Stimulated activated CD8-positive, alpha-beta memory T cell treated with anti-CD3 and anti-CD28 coated beads, Interleukin-2, amount 100 ng/mL, for 48 hours (primary cell): ENCODE measurements at regions not wholly inside any gene's neighbourhood (a gene's known extent, or its start where the extent isn't known, plus 50 kb on each side); places are given as distances from the start of the nearest gene placed in this dataset.

Experiments used
- DNase-seq, 2 donors: peaks; one replicate each; pipeline ENCODE4 v3.0.0-alpha.2; 2020; ENCODE audit warnings: low read depth in 2 of 2

GRCh38 chr10:128221807-128222206, 95.6 kb upstream of the MKI67 start:
- no peak for DNase-seq

GRCh38 chr10:128222332-128222849, 96.2 kb upstream of the MKI67 start:
- DNase-seq = no peak

GRCh38 chr10:128230401-128230800, 104.2 kb upstream of the MKI67 start:
- no peak for DNase-seq

- no peak for DNase-seq
Observed at GRCh38 chr10:128233422-128233821, 107.2 kb upstream of the MKI67 start.

GRCh38 chr10:128237710-128238109, 111.5 kb upstream of the MKI67 start:
- DNase-seq = no peak

GRCh38 chr10:128241023-128241422, 114.8 kb upstream of the MKI67 start:
- DNase-seq = no peak

- DNase-seq = no peak
Observed at GRCh38 chr10:128242641-128243040, 116.4 kb upstream of the MKI67 start.

GRCh38 chr10:128245026-128245425, 118.8 kb upstream of the MKI67 start:
- no peak for DNase-seq

GRCh38 chr10:128247576-128247975, 121.4 kb upstream of the MKI67 start:
- DNase-seq = no peak

- DNase-seq = no peak
Observed at GRCh38 chr10:128254476-128254875, 128.3 kb upstream of the MKI67 start.

- DNase-seq = no peak
Observed at GRCh38 chr10:128257428-128257827, 131.2 kb upstream of the MKI67 start.

- DNase-seq = no peak
Observed at GRCh38 chr10:128258421-128258976, 132.3 kb upstream of the MKI67 start.

GRCh38 chr10:128263891-128264688, 137.9 kb upstream of the MKI67 start:
- peak; percentile 26 to 47 for DNase-seq

GRCh38 chr10:128265596-128265995, 139.4 kb upstream of the MKI67 start:
- DNase-seq = no peak

GRCh38 chr10:128267581-128267980, 141.4 kb upstream of the MKI67 start:
- no peak for DNase-seq

GRCh38 chr10:128268015-128268722, 141.9 kb upstream of the MKI67 start:
- peak in 1 of 2 donors; percentile 5 for DNase-seq

GRCh38 chr10:128274938-128275337, 148.7 kb upstream of the MKI67 start:
- no peak for DNase-seq

- DNase-seq = no peak
Observed at GRCh38 chr10:128275388-128276177, 149.4 kb upstream of the MKI67 start.

- no peak for DNase-seq
Observed at GRCh38 chr10:128277267-128277840, 151.1 kb upstream of the MKI67 start.

- no peak for DNase-seq
Observed at GRCh38 chr10:128278362-128278761, 152.1 kb upstream of the MKI67 start.

GRCh38 chr10:128280271-128280670, 154.0 kb upstream of the MKI67 start:
- no peak for DNase-seq
